PC-9 (cell line): ENCODE measurements at regions not wholly inside any gene's neighbourhood (a gene's known extent, or its start where the extent isn't known, plus 50 kb on each side); places are given as distances from the start of the nearest gene placed in this dataset.
"Not testable (repeated sequence)": the region's sequence is repeated elsewhere in the genome, so short reads cannot be mapped to it uniquely, and the experiment has no call there.

ENCODE experiments used
- BruUV-seq: library from RNA; stranded (reverse); fragments of 400-500 nt; replicated peaks from 2 replicates; lab custom pipeline; 2021; lab: Mats Ljungman, UMichigan
- CTCF ChIA-PET: fragments of 300-600 bp; sonication (Branson Sonifier 250); formaldehyde crosslinking; loops from one replicate; lab custom pipeline; 2022; ENCODE audit warnings: antibody characterized with exemption; lab: Charles Lee
- POLR2A ChIA-PET: fragments of 300-600 bp; sonication (Branson Sonifier 250); formaldehyde crosslinking; loops from one replicate; lab custom pipeline; 2022; ENCODE audit warnings: antibody characterized with exemption; ENCODE audit not compliant: unreplicated experiment; lab: Charles Lee
- DNase-seq, 2 experiments: peaks; one replicate each; pipeline versions ENCODE4 v3.0.0 to v3.0.0-alpha.2; 2015 to 2022; ENCODE audit warnings: mixed read lengths in 1 of 2
- H2AFZ ChIP-seq: fragments of 200-600 bp; sonication (generic); 2 replicates; pipeline ENCODE4 v1.8.1; 2017; ENCODE audit warnings: antibody characterized with exemption
- H3F3A ChIP-seq: fragments of 200-600 bp; sonication (generic); 2 replicates; pipeline ENCODE4 v1.8.1; 2017; ENCODE audit warnings: antibody characterized with exemption, mild to moderate bottlenecking, low read depth; ENCODE audit not compliant: insufficient read depth
- H3K27ac ChIP-seq: fragments of 200-600 bp; sonication (generic); 2 replicates; pipeline ENCODE4 v1.6.1; 2016; ENCODE audit warnings: mixed run types
- H3K27me3 ChIP-seq: fragments of 200-600 bp; sonication (generic); 2 replicates; pipeline ENCODE4 v1.6.1; 2016; ENCODE audit warnings: low read depth, mixed run types; ENCODE audit not compliant: insufficient read depth
- H3K36me3 ChIP-seq: fragments of 200-600 bp; sonication (generic); 2 replicates; pipeline ENCODE4 v1.6.1; 2016; ENCODE audit warnings: low read depth, mixed run types
- H3K4me1 ChIP-seq: fragments of 200-600 bp; sonication (generic); replicated peaks from 2 replicates; pipeline ENCODE4 v1.6.1; 2016; ENCODE audit warnings: mixed run types; ENCODE audit not compliant: insufficient read depth
- H3K4me2 ChIP-seq: fragments of 200-600 bp; sonication (generic); 2 replicates; pipeline ENCODE4 v1.6.1; 2017; ENCODE audit warnings: mixed run types
- H3K4me3 ChIP-seq: fragments of 200-600 bp; sonication (generic); 2 replicates; pipeline ENCODE4 v1.6.1; 2016; ENCODE audit warnings: mixed run types
- H3K79me2 ChIP-seq: fragments of 200-600 bp; sonication (generic); 2 replicates; pipeline ENCODE4 v1.6.1; 2017; ENCODE audit warnings: low read depth, mixed run types
- H3K9me2 ChIP-seq: fragments of 200-600 bp; sonication (generic); 2 replicates; pipeline ENCODE4 v1.8.1; 2017; ENCODE audit warnings: mild to moderate bottlenecking; ENCODE audit not compliant: insufficient read depth
- H3K9me3 ChIP-seq: fragments of 200-600 bp; sonication (generic); 2 replicates; pipeline ENCODE4 v1.8.1; 2016; ENCODE audit warnings: low read depth; ENCODE audit not compliant: insufficient read depth
- H4K20me1 ChIP-seq: fragments of 200-600 bp; sonication (generic); 2 replicates; pipeline ENCODE4 v1.8.1; 2017; ENCODE audit not compliant: insufficient read depth
- CTCF ChIP-seq: fragments of 200-600 bp; sonication (generic); conservative IDR thresholded peaks from 2 replicates; pipeline ENCODE4 v1.6.1; 2017; ENCODE audit warnings: mixed run types, antibody characterized with exemption, mild to moderate bottlenecking, moderate library complexity
- EZH2 ChIP-seq: fragments of 200-600 bp; sonication (generic); IDR thresholded peaks from 2 replicates; pipeline ENCODE4 v1.8.0; 2017; ENCODE audit warnings: antibody characterized with exemption, low read depth
- intact Hi-C: fragments of 100-400 bp; cut with micrococcal nuclease; formaldehyde crosslinking; loops from one replicate; pipeline ENCODE4 v1.10.0; 2022; ENCODE audit not compliant: unreplicated experiment

GRCh38 chr21:9735421-9735961 is 785.9 kb upstream of the TPTE start:
- H3F3A ChIP-seq = no peaks in the 10 kb centered on the region
- H4K20me1 ChIP-seq = no peaks in the 10 kb centered on the region
- H2AFZ ChIP-seq = no peak overlapping the region
- BruUV-seq = no TSS peak
- no peaks in the 10 kb centered on the region for H3K79me2 ChIP-seq
- H3K4me2 ChIP-seq = no peak overlapping the region
- H3K27me3 ChIP-seq = peaks cover 25% of the 10 kb centered on the region
- no peak overlapping the region for H3K4me3 ChIP-seq
- no peaks in the 10 kb centered on the region for H3K4me1 ChIP-seq
- TF ChIP-seq EZH2 (no peak), CTCF (no peak)
- no peak overlapping the region for H3K27ac ChIP-seq
- DNase-seq = no peak
- intact Hi-C loops = no loop called here
- POLR2A ChIA-PET = no interaction called here
- CTCF ChIA-PET = no interaction called here
- no peaks in the 10 kb centered on the region for H3K9me3 ChIP-seq
- no peaks in the 10 kb centered on the region for H3K36me3 ChIP-seq
- H3K9me2 ChIP-seq = no peaks in the 10 kb centered on the region

GRCh38 chr21:9737301-9737700 is 784.1 kb upstream of the TPTE start:
- H3K36me3 ChIP-seq, H3K4me2 ChIP-seq, H3K4me3 ChIP-seq, H4K20me1 ChIP-seq, H3K27ac ChIP-seq, CTCF ChIA-PET, H3F3A ChIP-seq, H3K4me1 ChIP-seq, H3K9me3 ChIP-seq, DNase-seq, BruUV-seq, H3K79me2 ChIP-seq, intact Hi-C loops, H3K9me2 ChIP-seq, H2AFZ ChIP-seq, POLR2A ChIA-PET: not testable (repeated sequence)
- peaks cover 31% of the 10 kb centered on the region for H3K27me3 ChIP-seq

GRCh38 chr21:9737871-9738515 is 783.4 kb upstream of the TPTE start:
- H3K79me2 ChIP-seq, CTCF ChIA-PET, H3K27ac ChIP-seq, H3F3A ChIP-seq, H3K4me1 ChIP-seq, H4K20me1 ChIP-seq, H3K9me3 ChIP-seq, H2AFZ ChIP-seq, H3K4me3 ChIP-seq, DNase-seq, POLR2A ChIA-PET, intact Hi-C loops, BruUV-seq, H3K4me2 ChIP-seq, H3K36me3 ChIP-seq, H3K9me2 ChIP-seq: not testable (repeated sequence)
- H3K27me3 ChIP-seq = peaks cover 34% of the 10 kb centered on the region

GRCh38 chr21:9738527-9738926 is 782.9 kb upstream of the TPTE start:
- H3K9me2 ChIP-seq = no peaks in the 10 kb centered on the region
- H3K27ac ChIP-seq = no peak overlapping the region
- intact Hi-C loops = no loop called here
- no peaks in the 10 kb centered on the region for H3K79me2 ChIP-seq
- H3K9me3 ChIP-seq = no peaks in the 10 kb centered on the region
- no peak overlapping the region for H3K4me3 ChIP-seq
- no peaks in the 10 kb centered on the region for H3K36me3 ChIP-seq
- ChIA-PET POLR2A (no interaction called here), CTCF (no interaction called here)
- H4K20me1 ChIP-seq = no peaks in the 10 kb centered on the region
- H3K27me3 ChIP-seq = peaks cover 39% of the 10 kb centered on the region
- no peaks in the 10 kb centered on the region for H3F3A ChIP-seq
- H3K4me2 ChIP-seq = no peak overlapping the region
- DNase-seq = no peak
- BruUV-seq = no TSS peak
- H3K4me1 ChIP-seq = no peaks in the 10 kb centered on the region
- TF ChIP-seq CTCF = no peak
- no peak for TF ChIP-seq EZH2
- H2AFZ ChIP-seq = no peak overlapping the region
